Jurkat, Clone E6-1 (cell line): ENCODE measurements at regions not wholly inside any gene's neighbourhood (a gene's known extent, or its start where the extent isn't known, plus 50 kb on each side); places are given as distances from the start of the nearest gene placed in this dataset.
"Not testable (repeated sequence)": the region's sequence is repeated elsewhere in the genome, so short reads cannot be mapped to it uniquely, and the experiment has no call there.

Experiments
- DNase-seq: peaks from one replicate; pipeline ENCODE4 v3.0.0-alpha.2; 2011; ENCODE audit warnings: low read depth, low spot score
- H3K4me3 ChIP-seq: 2 replicates; pipeline ENCODE4 v1.5.1; 2011; ENCODE audit warnings: mild to moderate bottlenecking, low read length, control low read depth, moderate library complexity

GRCh38 chr12:85617307-85618091 lies 218.7 kb downstream of the RASSF9 start:
- DNase-seq = no peak

GRCh38 chr12:85621041-85621440 lies 215.2 kb downstream of the RASSF9 start:
- no peak for DNase-seq
- H3K4me3 ChIP-seq = no peak overlapping the region

More at GRCh38 chr12:85617307-85618091, 218.7 kb downstream of the RASSF9 start:
- no peak overlapping the region for H3K4me3 ChIP-seq

- H3K4me3 ChIP-seq = no peak overlapping the region
- DNase-seq = no peak
These were observed 212.4 kb downstream of the RASSF9 start for GRCh38 chr12:85623763-85624162.

- H3K4me3 ChIP-seq = no peak overlapping the region
- DNase-seq = no peak
These were observed 210.7 kb downstream of the RASSF9 start for GRCh38 chr12:85625467-85625866.

GRCh38 chr12:85626001-85626783 lies 210.0 kb downstream of the RASSF9 start:
- H3K4me3 ChIP-seq = no peak overlapping the region
- no peak for DNase-seq

- no peak overlapping the region for H3K4me3 ChIP-seq
- no peak for DNase-seq
These were observed 209.4 kb downstream of the RASSF9 start for GRCh38 chr12:85626784-85627171.

- H3K4me3 ChIP-seq = no peak overlapping the region
- no peak for DNase-seq
These were observed 208.6 kb downstream of the RASSF9 start for GRCh38 chr12:85627584-85627983.

GRCh38 chr12:85628562-85628961 lies 207.6 kb downstream of the RASSF9 start:
- not testable (repeated sequence) for DNase-seq, H3K4me3 ChIP-seq

- no peak overlapping the region for H3K4me3 ChIP-seq
- DNase-seq = no peak
These were observed 205.4 kb downstream of the RASSF9 start for GRCh38 chr12:85630851-85631250.

- DNase-seq = no peak
- no peak overlapping the region for H3K4me3 ChIP-seq
These were observed 203.8 kb downstream of the RASSF9 start for GRCh38 chr12:85632390-85632789.

- no peak for DNase-seq
- H3K4me3 ChIP-seq = no peak overlapping the region
These were observed 202.7 kb downstream of the RASSF9 start for GRCh38 chr12:85633491-85633890.

- H3K4me3 ChIP-seq = no peak overlapping the region
- DNase-seq = no peak
These were observed 196.4 kb downstream of the RASSF9 start for GRCh38 chr12:85639834-85640233.

GRCh38 chr12:85641796-85642195 lies 194.4 kb downstream of the RASSF9 start:
- H3K4me3 ChIP-seq = no peak overlapping the region
- DNase-seq = no peak

- DNase-seq = no peak
- no peak overlapping the region for H3K4me3 ChIP-seq
These were observed 193.9 kb downstream of the RASSF9 start for GRCh38 chr12:85642288-85642687.

GRCh38 chr12:85642808-85643207 lies 193.4 kb downstream of the RASSF9 start:
- H3K4me3 ChIP-seq = no peak overlapping the region
- DNase-seq = no peak

GRCh38 chr12:85644508-85644907 lies 191.7 kb downstream of the RASSF9 start:
- no peak for DNase-seq

GRCh38 chr12:85653731-85654455 lies 182.3 kb downstream of the RASSF9 start:
- no peak for DNase-seq
- no peak overlapping the region for H3K4me3 ChIP-seq

More at GRCh38 chr12:85644508-85644907, 191.7 kb downstream of the RASSF9 start:
- no peak overlapping the region for H3K4me3 ChIP-seq

- H3K4me3 ChIP-seq = no peak overlapping the region
- DNase-seq = no peak
These were observed 181.8 kb downstream of the RASSF9 start for GRCh38 chr12:85654456-85654840.

GRCh38 chr12:85656561-85656960 lies 179.6 kb downstream of the RASSF9 start:
- H3K4me3 ChIP-seq = no peak overlapping the region
- DNase-seq = no peak

- no peak overlapping the region for H3K4me3 ChIP-seq
- DNase-seq = no peak
These were observed 179.0 kb downstream of the RASSF9 start for GRCh38 chr12:85657251-85657650.
